Right ventricle myocardium superior (tissue), 1 donor: ENCODE measurements at regions not wholly inside any gene's neighbourhood (a gene's known extent, or its start where the extent isn't known, plus 50 kb on each side); places are given as distances from the start of the nearest gene placed in this dataset.
"Not testable (repeated sequence)": the region's sequence is repeated elsewhere in the genome, so short reads cannot be mapped to it uniquely, and the experiment has no call there.

Experiments used
- ATAC-seq: fragments of 200-7000 bp; cut with Tn5 transposase; one replicate; pipeline ENCODE4 v1.9.1; 2020; ENCODE audit warnings: mild to moderate bottlenecking; ENCODE audit not compliant: poor library complexity
- DNase-seq: peaks from one replicate; pipeline ENCODE4 v3.0.0-alpha.2; 2020
- intact Hi-C: fragments of 100-400 bp; cut with DNase I; formaldehyde crosslinking; loops from one replicate; pipeline ENCODE4 v1.11.2; 2022
- donor health status: DM: no; HTN: yes; CAD: no; lungs with severe emphysema.

DNA sequence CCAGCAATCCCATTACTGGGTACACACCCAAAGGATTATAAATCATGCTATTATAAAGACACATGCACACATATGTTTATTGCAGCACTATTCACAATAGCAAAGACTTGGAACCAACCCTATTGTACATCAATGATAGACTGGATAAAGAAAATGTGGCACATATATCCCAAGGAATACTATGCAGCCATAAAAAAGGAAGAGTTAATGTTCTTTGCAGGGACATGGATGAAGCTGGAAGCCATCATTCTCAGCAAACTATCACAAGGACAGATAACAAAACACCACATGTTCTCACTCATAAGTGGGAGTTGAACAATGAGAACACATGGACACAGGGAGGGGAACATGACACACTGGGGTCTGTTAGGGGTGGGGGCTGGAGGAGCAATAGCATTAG is 177.2 kb upstream of the TBX18 start:
- intact Hi-C loops, DNase-seq, ATAC-seq: not testable (repeated sequence)

DNA sequence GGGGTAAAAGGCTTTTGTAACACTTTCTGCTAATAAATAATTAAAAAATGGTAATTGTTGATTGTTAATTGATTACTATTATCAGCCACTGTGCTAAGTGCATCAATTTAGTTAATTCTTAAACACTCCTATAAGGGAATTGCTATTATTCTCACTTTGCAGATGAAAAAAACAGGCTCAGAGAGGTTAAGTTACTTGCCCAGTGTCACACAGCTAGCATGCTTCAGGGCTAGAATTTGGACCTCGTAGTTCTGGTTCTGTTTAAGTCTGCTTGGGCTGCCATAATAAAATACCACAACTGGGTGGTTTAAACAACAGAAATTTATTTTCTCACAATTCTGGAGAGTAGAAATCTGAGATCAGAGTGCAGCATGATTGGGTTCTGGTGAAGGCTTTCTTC is 164.8 kb upstream of the TBX18 start:
- no peak for ATAC-seq
- intact Hi-C loops = no loop called here
- DNase-seq = no peak

GRCh38 chr6:84927551-84927950 is 163.2 kb upstream of the TBX18 start:
- intact Hi-C loops = no loop called here
- no peak for ATAC-seq
- no peak for DNase-seq

GRCh38 chr6:84926189-84927155 is 162.1 kb upstream of the TBX18 start:
- intact Hi-C loops = no loop called here
- ATAC-seq (no peak), DNase-seq (no peak)

DNA sequence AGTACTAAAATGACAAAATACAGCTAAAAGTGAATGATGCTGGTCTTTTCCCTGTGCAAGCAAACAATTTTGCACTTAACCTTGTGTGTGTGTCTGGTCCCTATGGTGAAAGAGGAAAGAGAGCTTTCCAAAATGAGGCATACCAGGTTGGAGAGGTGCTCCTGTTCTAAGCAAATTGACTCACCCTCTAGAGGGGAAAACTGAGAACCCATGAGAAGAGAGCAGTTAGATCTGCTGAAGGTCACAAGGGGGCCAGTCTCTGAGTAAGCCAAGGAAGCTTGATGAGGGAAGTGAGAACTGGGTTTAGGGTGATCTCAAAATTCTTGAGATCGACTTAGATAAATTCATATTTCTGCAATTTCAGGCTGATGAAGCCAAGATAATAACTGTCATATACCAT is 157.5 kb upstream of the TBX18 start:
- intact Hi-C loops = no loop called here
- DNase-seq = no peak
- no peak for ATAC-seq

DNA sequence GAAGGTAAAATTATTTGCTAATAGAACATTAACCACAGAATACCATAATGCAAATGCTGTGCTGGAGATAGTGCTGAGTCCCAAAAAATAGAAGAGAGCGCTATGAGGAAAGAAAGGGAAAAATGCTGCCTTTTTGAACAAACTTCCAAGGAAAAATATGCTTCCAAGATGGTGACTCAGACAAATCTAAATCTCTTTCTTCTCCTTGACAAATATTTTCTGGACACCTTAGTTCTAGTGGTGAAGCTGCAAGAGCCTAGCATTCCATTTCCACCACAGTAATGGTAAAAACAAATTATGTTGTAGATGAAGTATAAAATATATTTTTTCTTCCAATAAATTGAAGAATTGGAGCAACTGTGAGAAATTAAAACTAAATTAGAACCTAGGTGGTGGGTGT is 155.6 kb upstream of the TBX18 start:
- intact Hi-C loops = no loop called here
- DNase-seq (no peak), ATAC-seq (no peak)

DNA sequence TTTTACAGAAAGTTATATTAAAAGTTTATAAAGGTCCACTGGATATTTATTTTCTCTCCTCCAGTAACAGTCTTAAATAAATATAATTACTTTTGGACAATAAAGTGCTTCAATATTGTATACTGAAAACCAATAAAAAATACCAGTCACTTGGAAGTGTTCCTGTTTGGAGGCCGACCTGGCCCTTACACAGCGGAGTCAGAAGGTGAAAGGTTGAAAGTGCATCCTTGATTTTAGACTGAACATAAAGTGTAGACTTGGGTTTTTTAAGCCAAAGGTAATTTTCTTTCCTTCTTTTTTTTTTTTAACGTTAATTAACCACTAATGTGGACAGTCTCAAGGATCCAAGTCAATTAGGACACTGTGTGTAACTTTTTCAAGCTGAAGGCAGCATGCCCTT is 152.3 kb upstream of the TBX18 start:
- DNase-seq = no peak
- intact Hi-C loops = no loop called here
- no peak for ATAC-seq

GRCh38 chr6:84912472-84913322 is 148.3 kb upstream of the TBX18 start:
- intact Hi-C loops = no loop called here
- ATAC-seq (no peak), DNase-seq (no peak)

DNA sequence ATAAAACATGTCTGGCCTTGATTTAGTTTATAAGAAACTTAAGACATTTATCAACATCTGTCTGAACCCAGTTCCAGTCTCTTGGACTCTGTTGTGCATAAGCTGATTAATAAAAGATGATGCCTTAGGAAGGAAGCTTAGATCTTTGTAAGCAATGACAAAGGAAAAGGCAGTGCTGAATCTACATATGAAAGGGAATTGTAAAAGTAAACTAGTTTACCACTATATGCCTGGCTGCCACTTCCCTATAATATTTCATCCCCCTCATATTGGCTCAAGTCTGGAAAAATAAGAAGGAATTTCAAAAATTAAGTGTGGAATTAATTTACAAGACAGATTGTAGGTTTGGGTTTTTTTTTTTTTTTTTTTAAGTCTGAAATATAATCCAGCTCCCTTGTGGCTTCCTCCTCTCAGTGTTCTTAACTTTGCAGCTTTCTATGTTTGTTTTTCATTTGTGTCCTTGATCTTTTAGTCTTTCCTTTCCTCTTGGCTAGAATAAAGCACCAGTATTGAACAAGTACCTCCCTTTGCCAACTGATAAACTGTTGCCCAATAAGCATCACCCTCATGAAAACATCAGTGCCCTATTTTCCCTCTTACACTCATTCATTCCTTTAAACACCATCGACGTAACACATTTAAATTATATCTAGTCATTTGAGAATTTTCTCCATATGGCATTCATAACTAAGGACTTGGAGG is 146.7 kb upstream of the TBX18 start:
- ATAC-seq = no peak
- intact Hi-C loops = no loop called here
- no peak for DNase-seq

DNA sequence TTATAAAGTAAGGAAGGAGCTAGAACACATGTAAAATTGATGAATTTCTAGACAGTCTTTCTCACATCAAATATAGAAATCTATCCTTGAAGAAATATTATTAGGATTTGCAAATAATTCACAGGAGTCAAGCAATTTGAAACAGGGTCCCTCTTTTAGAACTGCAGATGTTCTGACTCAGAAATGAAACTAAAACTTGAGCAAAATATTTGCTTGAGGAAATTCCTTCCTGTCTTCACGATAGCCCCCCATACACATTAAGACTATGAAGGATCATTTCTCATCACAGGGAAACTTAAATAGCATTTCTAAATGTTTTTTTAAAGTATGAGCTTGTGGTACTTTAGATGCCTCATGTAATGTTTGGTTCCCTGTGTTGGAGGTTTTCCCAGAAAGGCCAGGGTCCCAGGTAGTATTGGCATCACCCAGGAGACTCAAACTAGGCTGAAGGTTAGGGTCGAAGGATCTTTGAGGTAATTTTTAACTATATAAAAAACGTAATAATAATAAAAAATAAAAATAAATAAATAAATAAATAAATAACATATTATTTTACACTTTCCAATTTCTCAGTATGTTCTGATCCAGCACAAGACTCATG is 144.0 kb upstream of the TBX18 start:
- DNase-seq (no peak), ATAC-seq (no peak)
- intact Hi-C loops = no loop called here

- ATAC-seq = no peak
- intact Hi-C loops = no loop called here
- no peak for DNase-seq
Measured at GRCh38 chr6:84906514-84906913, 142.1 kb upstream of the TBX18 start.

- intact Hi-C loops = no loop called here
- DNase-seq = no peak
- ATAC-seq = no peak
Measured at GRCh38 chr6:84905823-84906222, 141.4 kb upstream of the TBX18 start.

DNA sequence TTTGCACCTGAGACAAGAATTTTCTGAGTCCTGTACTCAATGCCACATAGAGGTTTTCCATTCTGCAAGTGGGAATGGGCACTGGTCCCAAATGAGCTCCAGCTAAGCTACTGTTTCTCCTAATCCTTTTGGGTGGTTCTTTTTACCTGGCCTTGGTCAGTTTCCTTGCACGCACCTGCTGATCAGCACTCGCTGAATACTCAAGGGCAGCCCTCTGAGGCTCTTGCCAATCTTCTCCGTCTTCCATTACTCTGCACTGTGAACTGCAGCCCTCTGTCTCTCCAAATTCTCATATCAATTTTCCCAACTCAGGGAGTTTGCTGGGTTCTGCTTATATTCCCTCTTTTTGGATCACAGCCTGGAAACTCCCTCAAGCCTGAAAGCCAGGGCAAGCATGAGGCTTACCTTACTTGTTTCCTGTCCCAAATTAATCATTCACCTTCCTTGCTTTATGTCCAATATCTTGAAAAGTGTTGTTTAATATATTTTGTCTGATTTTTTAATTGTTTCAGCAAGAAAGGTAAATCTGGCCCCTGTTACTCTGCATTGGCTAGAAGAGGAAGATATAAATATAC is 138.0 kb upstream of the TBX18 start:
- ATAC-seq (no peak), DNase-seq (no peak)
- intact Hi-C loops = no loop called here

DNA sequence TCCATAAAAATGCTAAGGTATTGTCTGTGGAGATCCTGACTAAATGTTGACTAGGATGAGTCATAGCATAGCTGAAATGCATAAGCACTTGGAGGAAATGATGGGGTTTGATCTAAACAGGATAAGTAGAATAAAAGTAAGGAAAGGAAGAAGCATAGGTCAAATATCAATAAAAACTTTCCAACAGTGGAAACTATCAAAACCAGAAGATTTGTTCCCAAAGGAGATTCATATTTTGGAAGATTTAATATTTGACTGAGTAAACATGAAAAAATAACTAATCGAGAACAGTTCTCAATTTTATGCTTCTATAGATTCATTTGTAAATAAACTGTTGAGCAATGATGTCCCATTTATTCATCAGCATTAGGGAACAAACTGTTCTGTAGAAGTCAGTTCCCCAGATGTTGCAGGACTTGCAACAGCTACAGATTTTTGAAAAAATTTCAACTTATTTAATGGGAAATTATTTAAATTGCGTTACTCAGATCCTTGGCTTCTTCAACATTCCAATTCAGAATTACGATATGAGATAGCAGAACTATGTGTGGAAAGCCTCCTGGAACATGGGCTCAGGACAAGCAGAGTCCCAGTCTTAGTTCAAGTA is 133.7 kb upstream of the TBX18 start:
- DNase-seq = no peak
- ATAC-seq = no peak
- intact Hi-C loops = no loop called here

- intact Hi-C loops = no loop called here
- no peak for DNase-seq
- no peak for ATAC-seq
Measured at GRCh38 chr6:84897011-84897410, 132.6 kb upstream of the TBX18 start.

GRCh38 chr6:84892671-84893070 is 128.3 kb upstream of the TBX18 start:
- DNase-seq (no peak), ATAC-seq (no peak)
- intact Hi-C loops = no loop called here

- ATAC-seq (no peak), DNase-seq (no peak)
- intact Hi-C loops = no loop called here
Measured at GRCh38 chr6:84882768-84883766, 118.7 kb upstream of the TBX18 start.
